ENCODE measurements at regions not wholly inside any gene's neighbourhood (a gene's known extent, or its start where the extent isn't known, plus 50 kb on each side); places are given as distances from the start of the nearest gene placed in this dataset.

DNA sequence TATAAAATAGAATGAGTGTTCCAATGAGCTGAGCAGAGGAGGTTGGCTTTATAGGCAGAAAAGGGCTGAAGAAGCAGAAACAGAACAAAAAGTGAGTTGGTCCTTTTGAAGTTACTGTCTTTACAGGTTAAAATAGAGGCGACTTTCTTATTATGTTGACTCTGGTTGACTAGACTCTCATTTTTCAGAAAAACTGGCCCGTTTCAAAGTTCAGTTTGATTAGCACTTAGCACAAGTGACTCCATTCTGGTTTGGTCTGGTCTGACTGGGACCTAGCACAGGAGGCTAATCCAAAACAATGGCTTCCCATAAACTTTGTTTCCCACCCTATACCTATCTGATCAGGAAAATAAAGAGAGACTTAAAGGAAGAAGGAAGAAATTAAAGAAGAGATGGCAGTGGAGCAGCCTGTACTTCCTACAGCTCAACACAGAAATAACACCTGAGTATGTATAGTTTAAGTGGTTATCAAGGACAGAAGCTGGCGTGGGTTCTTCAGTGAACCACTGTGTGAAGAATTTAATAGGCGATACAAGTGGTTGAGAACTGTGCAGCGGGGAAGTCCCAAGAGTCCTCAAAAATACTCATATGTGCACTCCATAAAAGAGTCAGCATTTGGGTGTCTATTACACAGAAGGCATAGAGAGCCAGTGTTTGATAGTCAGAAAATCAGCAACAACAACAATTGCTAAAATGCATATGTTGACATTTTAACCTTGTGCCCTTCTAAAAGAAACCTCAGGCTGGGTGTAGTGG lies 554.8 kb upstream of the HTR2C start:
- TF ChIP-seq, protein P1, sequence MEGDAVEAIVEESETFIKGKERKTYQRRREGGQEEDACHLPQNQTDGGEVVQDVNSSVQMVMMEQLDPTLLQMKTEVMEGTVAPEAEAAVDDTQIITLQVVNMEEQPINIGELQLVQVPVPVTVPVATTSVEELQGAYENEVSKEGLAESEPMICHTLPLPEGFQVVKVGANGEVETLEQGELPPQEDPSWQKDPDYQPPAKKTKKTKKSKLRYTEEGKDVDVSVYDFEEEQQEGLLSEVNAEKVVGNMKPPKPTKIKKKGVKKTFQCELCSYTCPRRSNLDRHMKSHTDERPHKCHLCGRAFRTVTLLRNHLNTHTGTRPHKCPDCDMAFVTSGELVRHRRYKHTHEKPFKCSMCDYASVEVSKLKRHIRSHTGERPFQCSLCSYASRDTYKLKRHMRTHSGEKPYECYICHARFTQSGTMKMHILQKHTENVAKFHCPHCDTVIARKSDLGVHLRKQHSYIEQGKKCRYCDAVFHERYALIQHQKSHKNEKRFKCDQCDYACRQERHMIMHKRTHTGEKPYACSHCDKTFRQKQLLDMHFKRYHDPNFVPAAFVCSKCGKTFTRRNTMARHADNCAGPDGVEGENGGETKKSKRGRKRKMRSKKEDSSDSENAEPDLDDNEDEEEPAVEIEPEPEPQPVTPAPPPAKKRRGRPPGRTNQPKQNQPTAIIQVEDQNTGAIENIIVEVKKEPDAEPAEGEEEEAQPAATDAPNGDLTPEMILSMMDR (IDR thresholded peaks at IDR 0.05), result no peak
- TF ChIP-seq POLR2A (IDR thresholded peaks at IDR 0.05), result no peak
- no peak for TF ChIP-seq EP300 (IDR thresholded peaks at IDR 0.05)

Measured in gastroesophageal sphincter (tissue), 3 donors.